H1 (cell line): ENCODE measurements at regions not wholly inside any gene's neighbourhood (a gene's known extent, or its start where the extent isn't known, plus 50 kb on each side); places are given as distances from the start of the nearest gene placed in this dataset.

Experiments
- CTCF ChIA-PET: fragments of 300-600 bp; sonication (Branson Sonifier 250); formaldehyde crosslinking; loops from one replicate; lab custom pipeline; 2021; ENCODE audit not compliant: partially characterized antibody; lab: Charles Lee
- POLR2A ChIA-PET: fragments of 300-600 bp; sonication (Branson Sonifier 250); formaldehyde crosslinking; loops from one replicate; lab custom pipeline; 2021; ENCODE audit warnings: inconsistent platforms; ENCODE audit not compliant: partially characterized antibody; lab: Charles Lee
- DNase-seq, 2 experiments: peaks; one replicate each; pipeline versions ENCODE4 v3.0.0 to v3.0.0-alpha.2; 2010 to 2022; ENCODE audit warnings: low spot score in 2 of 2, low read depth in 1 of 2, mixed read lengths in 1 of 2
- FAIRE-seq: peaks from 2 replicates; lab custom pipeline; 2011; peaks lifted over from hg19 to GRCh38; lab: Jason Lieb, UNC
- H2AFZ ChIP-seq: 2 replicates; pipeline ENCODE4 v1.8.1; 2012; ENCODE audit warnings: low read length, inconsistent platforms
- H2AK5ac ChIP-seq: 2 replicates; pipeline ENCODE4 v1.6.1; 2013; ENCODE audit warnings: low read depth, low read length
- H2BK120ac ChIP-seq: replicated peaks from 2 replicates; pipeline ENCODE3; 2013; ENCODE audit warnings: low read depth, low read length, inconsistent platforms
- H2BK12ac ChIP-seq: 2 replicates; pipeline ENCODE4 v1.6.1; 2013; ENCODE audit warnings: low read depth, low read length
- H2BK15ac ChIP-seq: 2 replicates; pipeline ENCODE4 v1.6.1; 2013; ENCODE audit warnings: low read length
- H2BK20ac ChIP-seq: 2 replicates; pipeline ENCODE4 v1.6.1; 2013; ENCODE audit warnings: low read length
- H2BK5ac ChIP-seq: 2 replicates; pipeline ENCODE4 v1.6.1; 2013; ENCODE audit warnings: low read depth, low read length
- H3K14ac ChIP-seq: 2 replicates; pipeline ENCODE4 v1.6.1; 2013; ENCODE audit warnings: inconsistent platforms; ENCODE audit not compliant: insufficient read length
- H3K18ac ChIP-seq: 2 replicates; pipeline ENCODE4 v1.6.1; 2013; ENCODE audit warnings: low read length; ENCODE audit errors: extremely low read depth
- H3K23ac ChIP-seq: 2 replicates; pipeline ENCODE4 v1.6.1; 2013; ENCODE audit warnings: inconsistent platforms; ENCODE audit not compliant: insufficient read length
- H3K23me2 ChIP-seq: 2 replicates; pipeline ENCODE4 v1.6.1; 2013; ENCODE audit warnings: low read depth, low read length
- H3K27ac ChIP-seq: 2 replicates; pipeline ENCODE4 v1.6.1; 2011; ENCODE audit warnings: low read depth, low read length, inconsistent platforms
- H3K27me3 ChIP-seq, 4 experiments: replicated peaks in 1 of 4; 1 replicate in 1 of 4; 2 replicates in 3 of 4; pipeline versions ENCODE4 v1.6.1 to v1.8.1; 2011 to 2013; ENCODE audit warnings: low read length in 3 of 4, mild to moderate bottlenecking in 3 of 4, inconsistent platforms in 2 of 4, mixed read lengths in 2 of 4, moderate library complexity in 1 of 4; ENCODE audit not compliant: control insufficient read depth in 3 of 4, insufficient read depth in 3 of 4; ENCODE audit errors: extremely low read depth in 1 of 4
- H3K36me3 ChIP-seq, 4 experiments: 2 replicates each; pipeline versions ENCODE4 v1.6.1 to v1.8.1; 2011 to 2013; ENCODE audit warnings: mild to moderate bottlenecking in 4 of 4, low read length in 3 of 4, moderate library complexity in 2 of 4, control low read depth in 1 of 4, inconsistent platforms in 1 of 4; ENCODE audit not compliant: insufficient read depth in 4 of 4, control insufficient read depth in 2 of 4
- H3K4ac ChIP-seq: replicated peaks from 2 replicates; pipeline ENCODE3; 2013; ENCODE audit warnings: low read length, low read depth, mixed read lengths, inconsistent platforms; ENCODE audit not compliant: insufficient read length
- H3K4me1 ChIP-seq, 4 experiments: replicated peaks in 1 of 4; 1 replicate in 1 of 4; 2 replicates in 3 of 4; pipeline versions ENCODE4 v1.6.1 to v1.8.1; 2011 to 2013; ENCODE audit warnings: low read length in 3 of 4, inconsistent platforms in 2 of 4, mixed read lengths in 1 of 4; ENCODE audit not compliant: insufficient read depth in 4 of 4, control insufficient read depth in 3 of 4
- H3K4me2 ChIP-seq, 2 experiments: 2 replicates each; pipeline versions ENCODE4 v1.6.1 to v1.8.1; 2011 to 2013; ENCODE audit warnings: low read depth in 2 of 2, low read length in 2 of 2, control low read depth in 1 of 2, inconsistent platforms in 1 of 2, mild to moderate bottlenecking in 1 of 2; ENCODE audit not compliant: insufficient read depth in 1 of 2
- H3K4me3 ChIP-seq, 4 experiments: fragments of 200-600, 300-600 bp in 1 of 4; sonication (generic), shearing (Covaris generic), sonication (Bioruptor Twin) in 1 of 4; 2 replicates each; pipeline versions ENCODE4 v1.5.1 to v1.8.1; 2011 to 2016; ENCODE audit warnings: low read length in 4 of 4, low read depth in 3 of 4, control low read depth in 2 of 4, inconsistent platforms in 2 of 4, mild to moderate bottlenecking in 2 of 4, mixed read lengths in 1 of 4, moderate library complexity in 1 of 4; ENCODE audit not compliant: insufficient read depth in 2 of 4; ENCODE audit errors: extremely low read depth in 1 of 4
- H3K56ac ChIP-seq: replicated peaks from 2 replicates; pipeline ENCODE3; 2013; ENCODE audit warnings: low read depth, mild to moderate bottlenecking, mixed read lengths, low read length, inconsistent platforms; ENCODE audit not compliant: insufficient read length
- H3K79me1 ChIP-seq: 2 replicates; pipeline ENCODE4 v1.6.1; 2013; ENCODE audit warnings: low read depth, low read length, control low read depth
- H3K79me2 ChIP-seq, 2 experiments: 2 replicates each; pipeline versions ENCODE4 v1.6.1 to v1.8.1; 2012 to 2013; ENCODE audit warnings: low read length in 2 of 2, mild to moderate bottlenecking in 2 of 2, inconsistent platforms in 1 of 2; ENCODE audit not compliant: insufficient read depth in 2 of 2, control insufficient read depth in 1 of 2
- H3K9ac ChIP-seq, 4 experiments: replicated peaks in 1 of 4; 1 replicate in 1 of 4; 2 replicates in 3 of 4; pipeline versions ENCODE4 v1.6.1 to v1.8.1; 2011 to 2013; ENCODE audit warnings: low read depth in 3 of 4, low read length in 3 of 4, control low read depth in 2 of 4, mild to moderate bottlenecking in 2 of 4, moderate library complexity in 2 of 4, inconsistent platforms in 1 of 4; ENCODE audit errors: extremely low read depth in 1 of 4
- H3K9me3 ChIP-seq, 2 experiments: 2 replicates each; pipeline versions ENCODE4 v1.6.1 to v1.8.1; 2012 to 2013; ENCODE audit warnings: mild to moderate bottlenecking in 2 of 2, moderate library complexity in 2 of 2, control low read depth in 1 of 2, inconsistent platforms in 1 of 2, low read depth in 1 of 2, low read length in 1 of 2, mixed read lengths in 1 of 2; ENCODE audit not compliant: insufficient read depth in 2 of 2
- H4K20me1 ChIP-seq, 2 experiments: replicated peaks in 1 of 2; 2 replicates each; pipeline versions ENCODE3 to v1.8.1; 2011 to 2013; ENCODE audit warnings: inconsistent platforms in 2 of 2, low read length in 2 of 2, mild to moderate bottlenecking in 1 of 2; ENCODE audit not compliant: insufficient read depth in 2 of 2, control insufficient read depth in 1 of 2
- H4K5ac ChIP-seq: 2 replicates; pipeline ENCODE4 v1.6.1; 2013; ENCODE audit warnings: low read length, low read depth, mixed read lengths, inconsistent platforms; ENCODE audit not compliant: insufficient read length
- H4K8ac ChIP-seq: 2 replicates; pipeline ENCODE4 v1.8.0; 2013; ENCODE audit warnings: mild to moderate bottlenecking, moderate library complexity, low read length, inconsistent platforms; ENCODE audit not compliant: insufficient read depth; ENCODE audit errors: extremely low read depth
- H4K91ac ChIP-seq: replicated peaks from 2 replicates; pipeline ENCODE3; 2013; ENCODE audit warnings: low read length, mixed read lengths, inconsistent platforms; ENCODE audit not compliant: insufficient read length
- BACH1 ChIP-seq: IDR thresholded peaks from 2 replicates; pipeline ENCODE4 v1.6.1; 2012; ENCODE audit warnings: low read length, improper control_type of control experiment
- KDM1A ChIP-seq: fragments of 200-600, 300-600 bp; sonication (generic); IDR thresholded peaks from 2 replicates; pipeline ENCODE4 v1.7.1; 2016; ENCODE audit warnings: mild to moderate bottlenecking, low read length, borderline replicate concordance
- NRF1 ChIP-seq: IDR thresholded peaks from 2 replicates; pipeline ENCODE4 v1.6.1; 2011; ENCODE audit warnings: mild to moderate bottlenecking, low read depth, low read length, improper control_type of control experiment
- WGBS, 2 experiments: shearing (Covaris generic) in 1 of 2; methylation state at CpG; one replicate each; pipeline versions ENCODE4 v1.1.6 to v1.1.7; 2013 to 2015; ENCODE audit warnings: low lambda C conversion rate in 2 of 2, mixed read lengths in 2 of 2, inconsistent platforms in 1 of 2, low coverage in 1 of 2, missing lambda C conversion rate in 1 of 2; ENCODE audit not compliant: insufficient replicate concordance in 2 of 2, insufficient coverage in 1 of 2, insufficient read length in 1 of 2; ENCODE audit errors: extremely low coverage in 1 of 2, missing lambda C conversion rate in 1 of 2; 5-methylcytosine and 5-hydroxymethylcytosine counted together

GRCh38 chr10:29104661-29105399, 184.0 kb upstream of the LYZL1 start:
- H4K8ac ChIP-seq = no peak overlapping the region
- no peak overlapping the region for H2BK120ac ChIP-seq
- H3K18ac ChIP-seq = no peak overlapping the region
- H3K36me3 ChIP-seq = no peaks in the 10 kb centered on the region
- no peaks in the 10 kb centered on the region for H3K23me2 ChIP-seq
- no peak overlapping the region for H2AK5ac ChIP-seq
- H3K56ac ChIP-seq = no peak overlapping the region
- no peak overlapping the region for H3K4me3 ChIP-seq
- 90% methylated on average over 7 of the region's 7 CpGs; no CpG with 5 or more reads in 1 of the 2 experiments for WGBS, 2 experiments
- no peak overlapping the region for H3K9ac ChIP-seq
- no peak overlapping the region for H3K23ac ChIP-seq
- no peaks in the 10 kb centered on the region for H3K27me3 ChIP-seq
- no peaks in the 10 kb centered on the region for H4K20me1 ChIP-seq
- no peaks in the 10 kb centered on the region for H3K4me1 ChIP-seq
- H3K4ac ChIP-seq = no peak overlapping the region
- no peak overlapping the region for H3K27ac ChIP-seq
- no peak overlapping the region for H2BK20ac ChIP-seq
- CTCF ChIA-PET = interaction anchor here (1.0 to 8.2 kb wide), 4 partner anchors 8 to 444 kb away, joined by 3 to 47 read pairs (median 5); no protein-coding TSS in a partner anchor
- no peaks in the 10 kb centered on the region for H3K79me1 ChIP-seq
- H4K91ac ChIP-seq = no peak overlapping the region
- no peak for TF ChIP-seq KDM1A
- no peak for TF ChIP-seq BACH1
- TF ChIP-seq NRF1 = no peak
- H2BK12ac ChIP-seq = no peak overlapping the region
- H4K5ac ChIP-seq = no peak overlapping the region
- H3K14ac ChIP-seq = no peak overlapping the region
- H3K9me3 ChIP-seq = no peaks in the 10 kb centered on the region
- no peaks in the 10 kb centered on the region for H3K79me2 ChIP-seq
- no peak overlapping the region for H2BK15ac ChIP-seq
- FAIRE-seq = no peak
- H2BK5ac ChIP-seq = no peak overlapping the region
- no peak overlapping the region for H3K4me2 ChIP-seq
- POLR2A ChIA-PET = no interaction called here
- H2AFZ ChIP-seq = no peak overlapping the region
- DNase-seq = no peak
